B cell (primary cell): ENCODE measurements at regions not wholly inside any gene's neighbourhood (a gene's known extent, or its start where the extent isn't known, plus 50 kb on each side); places are given as distances from the start of the nearest gene placed in this dataset.

Experiments used
- ATAC-seq: fragments of 200-7000 bp; cut with Tn5 transposase; one replicate; pipeline ENCODE4 v1.10.0; 2021; ENCODE audit warnings: low read depth, mild to moderate bottlenecking, moderate number of reproducible peaks, moderate library complexity
- CTCF ChIA-PET: fragments of 350-600 bp; sonication (Branson Sonifier 250); formaldehyde crosslinking; loops from one replicate; lab custom pipeline; 2021; ENCODE audit warnings: antibody characterized with exemption, inconsistent platforms; lab: Charles Lee
- POLR2A ChIA-PET: fragments of 350-600 bp; sonication (Branson Sonifier 250); formaldehyde crosslinking; loops from one replicate; lab custom pipeline; 2021; ENCODE audit warnings: antibody characterized with exemption; lab: Charles Lee
- DNase-seq: peaks from one replicate; pipeline ENCODE4 v3.0.0; 2013
- H2AFZ ChIP-seq: 2 replicates; pipeline ENCODE4 v1.6.1; 2012; ENCODE audit warnings: mild to moderate bottlenecking, low read depth, low read length; ENCODE audit not compliant: insufficient read depth, poor library complexity, severe bottlenecking
- H3K27ac ChIP-seq, 2 donors: 1 replicate in 1 of 2; 2 replicates in 1 of 2; pipeline ENCODE4 v1.5.1; 2012 to 2013; ENCODE audit warnings: low read length in 2 of 2, mild to moderate bottlenecking in 2 of 2, moderate library complexity in 1 of 2
- H3K27me3 ChIP-seq, 4 experiments: fragments of 200-600 bp in 1 of 4; sonication (generic) in 1 of 4; replicated peaks in 1 of 4; 1 replicate in 2 of 4; 2 replicates in 2 of 4; pipeline versions ENCODE4 v1.6.1 to v1.7.0; 2013 to 2016; ENCODE audit warnings: low read length in 3 of 4, mild to moderate bottlenecking in 2 of 4, mixed read lengths in 1 of 4, moderate library complexity in 1 of 4; ENCODE audit not compliant: insufficient read depth in 4 of 4, control insufficient read depth in 3 of 4; ENCODE audit errors: control extremely low read depth in 1 of 4
- H3K36me3 ChIP-seq, 2 experiments: replicated peaks in 1 of 2; 1 replicate in 1 of 2; 2 replicates in 1 of 2; pipeline versions ENCODE4 v1.6.1 to v1.7.1; 2013; ENCODE audit warnings: low read length in 1 of 2; ENCODE audit not compliant: insufficient read depth in 2 of 2, control insufficient read depth in 1 of 2; ENCODE audit errors: control extremely low read depth in 1 of 2, extremely low read depth in 1 of 2
- H3K4me1 ChIP-seq, 2 donors: fragments of 200-600 bp in 1 of 2; sonication (generic) in 1 of 2; 1 replicate in 1 of 2; 2 replicates in 1 of 2; pipeline versions ENCODE4 v1.5.1 to v1.6.1; 2013 to 2017; ENCODE audit warnings: low read length in 2 of 2; ENCODE audit not compliant: control insufficient read depth in 2 of 2, insufficient read depth in 2 of 2
- H3K4me2 ChIP-seq: replicated peaks from 2 replicates; pipeline ENCODE3; 2012; ENCODE audit warnings: mild to moderate bottlenecking, low read depth, low read length; ENCODE audit not compliant: poor library complexity, severe bottlenecking
- H3K4me3 ChIP-seq, 5 experiments: fragments of 200-600 bp in 1 of 5; sonication (generic) in 1 of 5; 1 replicate in 3 of 5; 2 replicates in 2 of 5; pipeline versions ENCODE4 v1.5.1 to v1.7.0; 2011 to 2016; ENCODE audit warnings: low read length in 4 of 5, mild to moderate bottlenecking in 4 of 5, low read depth in 2 of 5, control low read depth in 1 of 5, moderate library complexity in 1 of 5; ENCODE audit not compliant: insufficient read depth in 1 of 5; ENCODE audit errors: control extremely low read depth in 1 of 5, extremely low read depth in 1 of 5
- H3K79me2 ChIP-seq: fragments of 200-600 bp; sonication (generic); one replicate; pipeline ENCODE4 v1.6.0; 2016; ENCODE audit warnings: low read length; ENCODE audit not compliant: control insufficient read depth, insufficient read depth
- H3K9ac ChIP-seq: fragments of 200-600 bp; sonication (generic); 2 replicates; pipeline ENCODE4 v1.6.1; 2017; ENCODE audit warnings: mild to moderate bottlenecking, low read length, moderate library complexity
- H3K9me3 ChIP-seq, 3 donors: one replicate each; pipeline versions ENCODE4 v1.6.1 to v1.7.1; 2013; ENCODE audit warnings: low read length in 2 of 3; ENCODE audit not compliant: control insufficient read depth in 2 of 3, insufficient read depth in 1 of 3; ENCODE audit errors: control extremely low read depth in 1 of 3
- H4K20me1 ChIP-seq: 2 replicates; pipeline ENCODE4 v1.6.0; 2012; ENCODE audit warnings: mild to moderate bottlenecking, low read length; ENCODE audit not compliant: insufficient read depth, control insufficient read depth, poor library complexity, severe bottlenecking
- H3K27ac Mint-ChIP-seq: one replicate; pipeline ENCODE4 v1.8.0; 2021; ENCODE audit warnings: mixed read lengths
- H3K27me3 Mint-ChIP-seq: one replicate; pipeline ENCODE4 v1.8.0; 2021; ENCODE audit warnings: mixed read lengths
- H3K4me1 Mint-ChIP-seq: one replicate; pipeline ENCODE4 v1.8.0; 2021; ENCODE audit warnings: mixed read lengths
- H3K4me3 Mint-ChIP-seq: one replicate; pipeline ENCODE4 v1.8.0; 2021; ENCODE audit warnings: mixed read lengths
- H3K9me3 Mint-ChIP-seq: one replicate; pipeline ENCODE4 v1.8.0; 2022; ENCODE audit warnings: mixed read lengths; ENCODE audit not compliant: insufficient read depth
- EZH2 ChIP-seq: IDR thresholded peaks from 2 replicates; pipeline ENCODE4 v1.6.1; 2012; ENCODE audit warnings: borderline replicate concordance, low read depth, mild to moderate bottlenecking, moderate library complexity, low read length; ENCODE audit not compliant: insufficient read depth, poor library complexity, severe bottlenecking
- WGBS: methylation state at CpG from one replicate; pipeline ENCODE4 v1.1.5; 2013; ENCODE audit warnings: missing lambda C conversion rate; ENCODE audit not compliant: insufficient coverage; 5-methylcytosine and 5-hydroxymethylcytosine counted together
- intact Hi-C: fragments of 100-400 bp; cut with micrococcal nuclease; formaldehyde crosslinking; loops from one replicate; pipeline ENCODE4 v1.10.0; 2022
- TF ChIP-seq, protein P1 (sequence below): fragments of 200-600 bp; IDR thresholded peaks from one replicate; pipeline ENCODE4 v1.8.0; 2022; ENCODE audit warnings: antibody characterized with exemption, mild to moderate bottlenecking

GRCh38 chr2:226643946-226644282 is 155.7 kb downstream of the IRS1 start:
- H3K79me2 ChIP-seq, result no peaks in the 10 kb centered on the region
- Mint-ChIP-seq H3K9me3 (peaks cover 10% of the 10 kb centered on the region), H3K4me1 (peaks cover 3% of the 10 kb centered on the region), H3K27ac (no peak overlapping the region), H3K27me3 (peaks cover 23% of the 10 kb centered on the region), H3K4me3 (no peak overlapping the region)
- TF ChIP-seq, protein P1, sequence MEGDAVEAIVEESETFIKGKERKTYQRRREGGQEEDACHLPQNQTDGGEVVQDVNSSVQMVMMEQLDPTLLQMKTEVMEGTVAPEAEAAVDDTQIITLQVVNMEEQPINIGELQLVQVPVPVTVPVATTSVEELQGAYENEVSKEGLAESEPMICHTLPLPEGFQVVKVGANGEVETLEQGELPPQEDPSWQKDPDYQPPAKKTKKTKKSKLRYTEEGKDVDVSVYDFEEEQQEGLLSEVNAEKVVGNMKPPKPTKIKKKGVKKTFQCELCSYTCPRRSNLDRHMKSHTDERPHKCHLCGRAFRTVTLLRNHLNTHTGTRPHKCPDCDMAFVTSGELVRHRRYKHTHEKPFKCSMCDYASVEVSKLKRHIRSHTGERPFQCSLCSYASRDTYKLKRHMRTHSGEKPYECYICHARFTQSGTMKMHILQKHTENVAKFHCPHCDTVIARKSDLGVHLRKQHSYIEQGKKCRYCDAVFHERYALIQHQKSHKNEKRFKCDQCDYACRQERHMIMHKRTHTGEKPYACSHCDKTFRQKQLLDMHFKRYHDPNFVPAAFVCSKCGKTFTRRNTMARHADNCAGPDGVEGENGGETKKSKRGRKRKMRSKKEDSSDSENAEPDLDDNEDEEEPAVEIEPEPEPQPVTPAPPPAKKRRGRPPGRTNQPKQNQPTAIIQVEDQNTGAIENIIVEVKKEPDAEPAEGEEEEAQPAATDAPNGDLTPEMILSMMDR, result no peak
- no peak for TF ChIP-seq EZH2
- H3K4me1 ChIP-seq, result no peaks in the 10 kb centered on the region
- H3K4me2 ChIP-seq, result no peak overlapping the region
- H4K20me1 ChIP-seq, result no peaks in the 10 kb centered on the region
- ChIA-PET CTCF (no interaction called here), POLR2A (no interaction called here)
- no peaks in the 10 kb centered on the region for H3K27me3 ChIP-seq
- WGBS, result no CpG with 5 or more reads among the region's 5 CpGs
- no peak overlapping the region for H3K27ac ChIP-seq
- H2AFZ ChIP-seq, result no peak overlapping the region
- H3K9me3 ChIP-seq, result peaks cover 0 to 12% (median 3%) of the 10 kb centered on the region in 3 donors
- H3K4me3 ChIP-seq, result no peak overlapping the region
- ATAC-seq (no peak), DNase-seq (no peak)
- no peak overlapping the region for H3K9ac ChIP-seq
- intact Hi-C loops, result no loop called here
- H3K36me3 ChIP-seq, result no peaks in the 10 kb centered on the region

GRCh38 chr2:226643030-226643945 is 156.3 kb downstream of the IRS1 start:
- Mint-ChIP-seq H3K27me3 (peaks cover 20% of the 10 kb centered on the region), H3K4me1 (peaks cover 3% of the 10 kb centered on the region), H3K9me3 (peaks cover 10% of the 10 kb centered on the region), H3K4me3 (no peak overlapping the region), H3K27ac (no peak overlapping the region)
- H3K27me3 ChIP-seq, result no peaks in the 10 kb centered on the region
- no peak overlapping the region for H2AFZ ChIP-seq
- intact Hi-C loops, result no loop called here
- H3K4me3 ChIP-seq, result no peak overlapping the region
- ChIA-PET CTCF (interaction anchor here (0.6 kb wide), 1 partner anchor 964 kb away, joined by 4 read pairs; no protein-coding TSS in a partner anchor), POLR2A (no interaction called here)
- H3K36me3 ChIP-seq, result no peaks in the 10 kb centered on the region
- H3K9me3 ChIP-seq, result peaks cover 0 to 12% (median 3%) of the 10 kb centered on the region in 3 donors
- ATAC-seq, result no peak
- H3K4me2 ChIP-seq, result no peak overlapping the region
- no peak overlapping the region for H3K9ac ChIP-seq
- H3K79me2 ChIP-seq, result no peaks in the 10 kb centered on the region
- no peak for TF ChIP-seq EZH2
- TF ChIP-seq, protein P1, result no peak
- no peak overlapping the region for H3K27ac ChIP-seq
- no CpG with 5 or more reads among the region's 6 CpGs for WGBS
- H4K20me1 ChIP-seq, result no peaks in the 10 kb centered on the region
- DNase-seq, result no peak
- H3K4me1 ChIP-seq, result no peaks in the 10 kb centered on the region
